ENCODE measurements at regions not wholly inside any gene's neighbourhood (a gene's known extent, or its start where the extent isn't known, plus 50 kb on each side); places are given as distances from the start of the nearest gene placed in this dataset.

DNA sequence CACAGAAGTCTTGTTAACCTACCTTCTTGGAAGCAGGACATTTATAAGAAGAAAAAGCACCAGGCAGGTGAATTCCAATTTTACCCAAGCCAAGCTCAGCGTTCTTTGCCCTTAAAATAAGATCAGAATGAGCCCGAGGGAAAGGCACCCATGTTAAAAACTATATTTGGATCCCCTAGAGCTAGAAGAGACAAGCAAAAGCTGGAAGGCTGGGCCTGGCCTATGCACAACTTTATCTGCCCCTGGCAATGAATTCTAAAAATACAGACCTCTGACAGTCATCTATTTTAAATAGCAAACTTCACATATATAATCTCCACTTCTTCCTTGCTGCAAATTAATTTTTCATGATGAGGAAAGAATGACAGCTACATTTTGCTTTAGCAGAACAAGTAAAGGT, 180.9 kb downstream of the FGFR2 start:
- H3K9me2 ChIP-seq (ENCODE audit: insufficient read depth) = peaks cover 21% of the 10 kb centered on the region; the same call in 1 of the 2 replicates
- TF ChIP-seq JUNB (IDR thresholded peaks at IDR 0.05; ENCODE audit: unreplicated experiment) = no peak
- H2AFZ ChIP-seq = no peak overlapping the region
- H3K36me3 ChIP-seq (ENCODE audit: insufficient read depth) = no peaks in the 10 kb centered on the region
- H3F3A ChIP-seq (replicated peaks; ENCODE audit: low read depth) = no peaks in the 10 kb centered on the region
- no peak overlapping the region for H3K27ac ChIP-seq (ENCODE audit: low read depth)
- no peaks in the 10 kb centered on the region for H3K79me2 ChIP-seq (replicated peaks; ENCODE audit: insufficient read depth)
- H3K4me3 Mint-ChIP-seq = no peak overlapping the region
- H3K4me1 Mint-ChIP-seq = no peaks in the 10 kb centered on the region
- no peak overlapping the region for H3K27ac Mint-ChIP-seq
- H3K4me1 ChIP-seq (ENCODE audit: insufficient read depth) = no peaks in the 10 kb centered on the region
- no peaks in the 10 kb centered on the region; the same call in 2 of the 3 replicates for H3K36me3 Mint-ChIP-seq (ENCODE audit: low read depth)
- H3K27me3 Mint-ChIP-seq (ENCODE audit: insufficient read depth, low read depth, poor library complexity) = peaks cover 3% of the 10 kb centered on the region
- H3K4me3 ChIP-seq = no peak overlapping the region
- no peaks in the 10 kb centered on the region for H4K20me1 ChIP-seq (replicated peaks; ENCODE audit: insufficient read depth)
- peaks cover 12% of the 10 kb centered on the region; the same call in 2 of the 3 replicates for H3K9me3 Mint-ChIP-seq
- no peak overlapping the region for H3K4me2 ChIP-seq
- ATAC-seq = no peak
- no peaks in the 10 kb centered on the region for H3K27me3 ChIP-seq (ENCODE audit: insufficient read depth)
- DNase-seq (ENCODE audit: low spot score) = no peak

DNA sequence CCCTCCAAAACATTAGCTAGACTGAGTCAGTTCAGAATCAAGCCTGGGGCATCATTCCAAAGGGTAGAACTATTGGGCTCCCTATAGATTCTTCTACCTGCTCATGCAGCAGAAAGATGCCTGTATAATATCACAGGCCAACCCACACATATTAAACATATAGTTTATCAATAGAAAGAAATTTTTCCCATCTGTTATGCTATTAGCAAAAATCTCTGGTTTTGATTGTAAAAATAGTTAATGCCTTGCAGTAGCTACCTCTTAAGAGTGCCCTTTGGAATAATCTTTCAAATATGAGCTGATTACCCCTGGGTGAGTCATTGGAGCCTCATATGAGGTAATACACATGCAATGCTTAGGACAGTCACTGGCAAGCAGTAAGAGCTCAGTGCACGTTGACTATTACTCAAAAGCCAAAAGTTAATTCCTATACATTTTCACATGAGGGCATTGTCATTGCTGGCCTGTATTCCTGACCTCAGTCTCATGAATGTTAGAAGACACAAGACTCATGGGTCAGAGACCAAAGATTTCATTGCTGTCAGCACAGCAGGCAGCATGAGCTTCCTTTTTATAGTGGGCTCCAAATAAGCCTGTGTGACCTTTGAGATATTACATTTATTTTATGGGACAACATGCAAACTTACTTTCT, 180.0 kb downstream of the FGFR2 start:
- no peak for DNase-seq (ENCODE audit: low spot score)
- H3K4me1 ChIP-seq (ENCODE audit: insufficient read depth) = no peaks in the 10 kb centered on the region
- H3K9me3 Mint-ChIP-seq = peaks cover 10% of the 10 kb centered on the region; the same call in 2 of the 3 replicates
- no peak overlapping the region for H3K4me2 ChIP-seq
- H3K27me3 ChIP-seq (ENCODE audit: insufficient read depth) = no peaks in the 10 kb centered on the region
- H3K4me3 ChIP-seq = no peak overlapping the region
- H3K4me3 Mint-ChIP-seq = no peak overlapping the region
- no peaks in the 10 kb centered on the region for H3K79me2 ChIP-seq (replicated peaks; ENCODE audit: insufficient read depth)
- H3K4me1 Mint-ChIP-seq = no peaks in the 10 kb centered on the region
- H3F3A ChIP-seq (replicated peaks; ENCODE audit: low read depth) = no peaks in the 10 kb centered on the region
- H3K9me2 ChIP-seq (ENCODE audit: insufficient read depth) = peaks cover 21% of the 10 kb centered on the region; the same call in 1 of the 2 replicates
- no peak overlapping the region for H3K27ac Mint-ChIP-seq
- H2AFZ ChIP-seq = no peak overlapping the region
- ATAC-seq = no peak
- no peaks in the 10 kb centered on the region for H3K27me3 Mint-ChIP-seq (ENCODE audit: insufficient read depth, low read depth, poor library complexity)
- no peaks in the 10 kb centered on the region for H4K20me1 ChIP-seq (replicated peaks; ENCODE audit: insufficient read depth)
- no peaks in the 10 kb centered on the region for H3K36me3 ChIP-seq (ENCODE audit: insufficient read depth)
- H3K36me3 Mint-ChIP-seq (ENCODE audit: low read depth) = no peaks in the 10 kb centered on the region; the same call in 2 of the 3 replicates
- no peak overlapping the region for H3K27ac ChIP-seq (ENCODE audit: low read depth)
- no peak for TF ChIP-seq EZH2 (IDR thresholded peaks at IDR 0.05; ENCODE audit: low read depth, unreplicated experiment)
- no peak for TF ChIP-seq JUNB (IDR thresholded peaks at IDR 0.05; ENCODE audit: unreplicated experiment)
- no peak for TF ChIP-seq ZNF114 (CRISPR knock-in tag; IDR thresholded peaks at IDR 0.05)
- no peak for TF ChIP-seq NANOG (IDR thresholded peaks at IDR 0.05; ENCODE audit: borderline replicate concordance)
- TF ChIP-seq, protein P1, sequence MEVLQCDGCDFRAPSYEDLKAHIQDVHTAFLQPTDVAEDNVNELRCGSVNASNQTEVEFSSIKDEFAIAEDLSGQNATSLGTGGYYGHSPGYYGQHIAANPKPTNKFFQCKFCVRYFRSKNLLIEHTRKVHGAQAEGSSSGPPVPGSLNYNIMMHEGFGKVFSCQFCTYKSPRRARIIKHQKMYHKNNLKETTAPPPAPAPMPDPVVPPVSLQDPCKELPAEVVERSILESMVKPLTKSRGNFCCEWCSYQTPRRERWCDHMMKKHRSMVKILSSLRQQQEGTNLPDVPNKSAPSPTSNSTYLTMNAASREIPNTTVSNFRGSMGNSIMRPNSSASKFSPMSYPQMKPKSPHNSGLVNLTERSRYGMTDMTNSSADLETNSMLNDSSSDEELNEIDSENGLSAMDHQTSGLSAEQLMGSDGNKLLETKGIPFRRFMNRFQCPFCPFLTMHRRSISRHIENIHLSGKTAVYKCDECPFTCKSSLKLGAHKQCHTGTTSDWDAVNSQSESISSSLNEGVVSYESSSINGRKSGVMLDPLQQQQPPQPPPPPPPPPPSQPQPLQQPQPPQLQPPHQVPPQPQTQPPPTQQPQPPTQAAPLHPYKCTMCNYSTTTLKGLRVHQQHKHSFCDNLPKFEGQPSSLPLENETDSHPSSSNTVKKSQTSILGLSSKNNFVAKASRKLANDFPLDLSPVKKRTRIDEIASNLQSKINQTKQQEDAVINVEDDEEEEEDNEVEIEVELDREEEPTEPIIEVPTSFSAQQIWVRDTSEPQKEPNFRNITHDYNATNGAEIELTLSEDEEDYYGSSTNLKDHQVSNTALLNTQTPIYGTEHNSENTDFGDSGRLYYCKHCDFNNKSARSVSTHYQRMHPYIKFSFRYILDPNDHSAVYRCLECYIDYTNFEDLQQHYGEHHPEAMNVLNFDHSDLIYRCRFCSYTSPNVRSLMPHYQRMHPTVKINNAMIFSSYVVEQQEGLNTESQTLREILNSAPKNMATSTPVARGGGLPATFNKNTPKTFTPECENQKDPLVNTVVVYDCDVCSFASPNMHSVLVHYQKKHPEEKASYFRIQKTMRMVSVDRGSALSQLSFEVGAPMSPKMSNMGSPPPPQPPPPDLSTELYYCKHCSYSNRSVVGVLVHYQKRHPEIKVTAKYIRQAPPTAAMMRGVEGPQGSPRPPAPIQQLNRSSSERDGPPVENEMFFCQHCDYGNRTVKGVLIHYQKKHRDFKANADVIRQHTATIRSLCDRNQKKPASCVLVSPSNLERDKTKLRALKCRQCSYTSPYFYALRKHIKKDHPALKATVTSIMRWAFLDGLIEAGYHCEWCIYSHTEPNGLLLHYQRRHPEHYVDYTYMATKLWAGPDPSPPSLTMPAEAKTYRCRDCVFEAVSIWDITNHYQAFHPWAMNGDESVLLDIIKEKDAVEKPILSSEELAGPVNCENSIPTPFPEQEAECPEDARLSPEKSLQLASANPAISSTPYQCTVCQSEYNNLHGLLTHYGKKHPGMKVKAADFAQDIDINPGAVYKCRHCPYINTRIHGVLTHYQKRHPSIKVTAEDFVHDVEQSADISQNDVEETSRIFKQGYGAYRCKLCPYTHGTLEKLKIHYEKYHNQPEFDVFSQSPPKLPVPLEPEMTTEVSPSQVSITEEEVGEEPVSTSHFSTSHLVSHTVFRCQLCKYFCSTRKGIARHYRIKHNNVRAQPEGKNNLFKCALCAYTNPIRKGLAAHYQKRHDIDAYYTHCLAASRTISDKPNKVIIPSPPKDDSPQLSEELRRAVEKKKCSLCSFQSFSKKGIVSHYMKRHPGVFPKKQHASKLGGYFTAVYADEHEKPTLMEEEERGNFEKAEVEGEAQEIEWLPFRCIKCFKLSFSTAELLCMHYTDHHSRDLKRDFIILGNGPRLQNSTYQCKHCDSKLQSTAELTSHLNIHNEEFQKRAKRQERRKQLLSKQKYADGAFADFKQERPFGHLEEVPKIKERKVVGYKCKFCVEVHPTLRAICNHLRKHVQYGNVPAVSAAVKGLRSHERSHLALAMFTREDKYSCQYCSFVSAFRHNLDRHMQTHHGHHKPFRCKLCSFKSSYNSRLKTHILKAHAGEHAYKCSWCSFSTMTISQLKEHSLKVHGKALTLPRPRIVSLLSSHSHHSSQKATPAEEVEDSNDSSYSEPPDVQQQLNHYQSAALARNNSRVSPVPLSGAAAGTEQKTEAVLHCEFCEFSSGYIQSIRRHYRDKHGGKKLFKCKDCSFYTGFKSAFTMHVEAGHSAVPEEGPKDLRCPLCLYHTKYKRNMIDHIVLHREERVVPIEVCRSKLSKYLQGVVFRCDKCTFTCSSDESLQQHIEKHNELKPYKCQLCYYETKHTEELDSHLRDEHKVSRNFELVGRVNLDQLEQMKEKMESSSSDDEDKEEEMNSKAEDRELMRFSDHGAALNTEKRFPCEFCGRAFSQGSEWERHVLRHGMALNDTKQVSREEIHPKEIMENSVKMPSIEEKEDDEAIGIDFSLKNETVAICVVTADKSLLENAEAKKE (CRISPR knock-in tag; IDR thresholded peaks at IDR 0.05) = no peak
- no peak for TF ChIP-seq EZH2phosphoT487 (IDR thresholded peaks at IDR 0.05; ENCODE audit: unreplicated experiment)
- TF ChIP-seq, protein P2, sequence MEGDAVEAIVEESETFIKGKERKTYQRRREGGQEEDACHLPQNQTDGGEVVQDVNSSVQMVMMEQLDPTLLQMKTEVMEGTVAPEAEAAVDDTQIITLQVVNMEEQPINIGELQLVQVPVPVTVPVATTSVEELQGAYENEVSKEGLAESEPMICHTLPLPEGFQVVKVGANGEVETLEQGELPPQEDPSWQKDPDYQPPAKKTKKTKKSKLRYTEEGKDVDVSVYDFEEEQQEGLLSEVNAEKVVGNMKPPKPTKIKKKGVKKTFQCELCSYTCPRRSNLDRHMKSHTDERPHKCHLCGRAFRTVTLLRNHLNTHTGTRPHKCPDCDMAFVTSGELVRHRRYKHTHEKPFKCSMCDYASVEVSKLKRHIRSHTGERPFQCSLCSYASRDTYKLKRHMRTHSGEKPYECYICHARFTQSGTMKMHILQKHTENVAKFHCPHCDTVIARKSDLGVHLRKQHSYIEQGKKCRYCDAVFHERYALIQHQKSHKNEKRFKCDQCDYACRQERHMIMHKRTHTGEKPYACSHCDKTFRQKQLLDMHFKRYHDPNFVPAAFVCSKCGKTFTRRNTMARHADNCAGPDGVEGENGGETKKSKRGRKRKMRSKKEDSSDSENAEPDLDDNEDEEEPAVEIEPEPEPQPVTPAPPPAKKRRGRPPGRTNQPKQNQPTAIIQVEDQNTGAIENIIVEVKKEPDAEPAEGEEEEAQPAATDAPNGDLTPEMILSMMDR (conservative IDR thresholded peaks at IDR 0.05; ENCODE audit: low read depth in 2 of 2) = no peak
- TF ChIP-seq, protein P3, sequence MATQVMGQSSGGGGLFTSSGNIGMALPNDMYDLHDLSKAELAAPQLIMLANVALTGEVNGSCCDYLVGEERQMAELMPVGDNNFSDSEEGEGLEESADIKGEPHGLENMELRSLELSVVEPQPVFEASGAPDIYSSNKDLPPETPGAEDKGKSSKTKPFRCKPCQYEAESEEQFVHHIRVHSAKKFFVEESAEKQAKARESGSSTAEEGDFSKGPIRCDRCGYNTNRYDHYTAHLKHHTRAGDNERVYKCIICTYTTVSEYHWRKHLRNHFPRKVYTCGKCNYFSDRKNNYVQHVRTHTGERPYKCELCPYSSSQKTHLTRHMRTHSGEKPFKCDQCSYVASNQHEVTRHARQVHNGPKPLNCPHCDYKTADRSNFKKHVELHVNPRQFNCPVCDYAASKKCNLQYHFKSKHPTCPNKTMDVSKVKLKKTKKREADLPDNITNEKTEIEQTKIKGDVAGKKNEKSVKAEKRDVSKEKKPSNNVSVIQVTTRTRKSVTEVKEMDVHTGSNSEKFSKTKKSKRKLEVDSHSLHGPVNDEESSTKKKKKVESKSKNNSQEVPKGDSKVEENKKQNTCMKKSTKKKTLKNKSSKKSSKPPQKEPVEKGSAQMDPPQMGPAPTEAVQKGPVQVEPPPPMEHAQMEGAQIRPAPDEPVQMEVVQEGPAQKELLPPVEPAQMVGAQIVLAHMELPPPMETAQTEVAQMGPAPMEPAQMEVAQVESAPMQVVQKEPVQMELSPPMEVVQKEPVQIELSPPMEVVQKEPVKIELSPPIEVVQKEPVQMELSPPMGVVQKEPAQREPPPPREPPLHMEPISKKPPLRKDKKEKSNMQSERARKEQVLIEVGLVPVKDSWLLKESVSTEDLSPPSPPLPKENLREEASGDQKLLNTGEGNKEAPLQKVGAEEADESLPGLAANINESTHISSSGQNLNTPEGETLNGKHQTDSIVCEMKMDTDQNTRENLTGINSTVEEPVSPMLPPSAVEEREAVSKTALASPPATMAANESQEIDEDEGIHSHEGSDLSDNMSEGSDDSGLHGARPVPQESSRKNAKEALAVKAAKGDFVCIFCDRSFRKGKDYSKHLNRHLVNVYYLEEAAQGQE (IDR thresholded peaks at IDR 0.05; ENCODE audit: unreplicated experiment) = no peak
- TF ChIP-seq STAT1 (IDR thresholded peaks at IDR 0.05; ENCODE audit: unreplicated experiment) = no peak
- no peak for TF ChIP-seq CREB1 (CRISPR knock-in tag; IDR thresholded peaks at IDR 0.05; ENCODE audit: low read depth)

All from GM23338 (cell line).